ENCODE measurements at regions not wholly inside any gene's neighbourhood (a gene's known extent, or its start where the extent isn't known, plus 50 kb on each side); places are given as distances from the start of the nearest gene placed in this dataset.
"Not testable (repeated sequence)": the region's sequence is repeated elsewhere in the genome, so short reads cannot be mapped to it uniquely, and the experiment has no call there.

DNA sequence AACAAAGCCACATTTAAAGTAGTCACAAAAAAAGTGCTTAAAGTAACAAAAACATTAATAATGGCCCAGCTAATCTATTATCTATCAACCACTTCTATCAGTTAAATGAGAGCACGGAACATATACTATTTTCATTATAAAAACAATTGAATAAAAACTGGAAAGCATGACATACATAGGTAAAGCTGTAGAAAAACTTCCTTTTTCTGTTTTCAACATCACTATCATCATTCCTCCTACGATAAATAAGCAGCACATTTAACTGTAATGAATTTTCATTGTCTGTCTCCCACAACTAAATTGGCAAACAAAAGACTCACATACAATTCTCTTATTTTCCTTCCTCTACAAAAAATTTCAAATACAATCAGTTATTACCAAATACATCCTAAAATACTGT is 96.4 kb upstream of the DPH5 start:
- DNase-seq: no peak

GRCh38 chr1:101121504-101121903 is 95.9 kb upstream of the DPH5 start:
- no peak for DNase-seq

GRCh38 chr1:101120868-101121267 is 95.3 kb upstream of the DPH5 start:
- DNase-seq: no peak

DNA sequence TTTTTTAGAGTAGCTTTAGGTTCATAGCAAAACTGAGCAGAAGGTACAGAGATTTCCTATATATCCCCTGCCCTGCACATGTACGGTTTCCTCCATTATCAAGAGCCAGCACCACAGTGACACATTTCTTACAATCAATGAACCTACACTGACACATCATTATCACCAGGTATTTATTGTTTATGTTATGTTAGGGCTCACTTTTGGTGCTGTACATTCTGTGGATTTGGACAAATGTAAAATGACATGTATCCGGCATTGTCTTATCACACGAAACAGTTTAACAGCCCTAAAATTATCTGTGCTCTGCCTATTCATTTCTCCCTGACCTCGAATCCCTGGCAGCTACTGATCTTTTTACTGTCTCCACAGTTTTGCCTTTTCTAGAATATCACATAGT is 93.7 kb upstream of the DPH5 start:
- DNase-seq: no peak

GRCh38 chr1:101116006-101116405 is 90.4 kb upstream of the DPH5 start:
- no peak for DNase-seq

DNA sequence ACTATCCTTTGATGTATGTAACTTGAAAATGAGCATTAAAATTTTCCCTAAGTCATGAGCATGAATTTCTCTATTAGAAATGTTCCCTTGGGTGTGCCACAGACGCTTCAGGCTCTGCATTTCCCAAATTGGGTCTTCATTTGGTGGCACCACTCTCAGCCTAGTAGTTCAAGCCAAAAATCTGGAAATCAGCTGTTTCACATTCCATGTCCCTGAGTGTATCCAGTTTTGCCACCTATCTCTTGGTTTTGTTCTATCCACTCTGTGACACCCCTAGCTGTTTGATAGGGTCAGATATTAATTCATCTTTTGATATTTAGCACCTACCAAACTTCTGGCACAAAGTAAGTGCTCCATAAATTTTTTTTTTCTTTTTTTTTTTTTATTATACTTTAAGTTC is 89.5 kb upstream of the DPH5 start:
- DNase-seq: no peak

- DNase-seq: not testable (repeated sequence)
These were observed 88.5 kb upstream of the DPH5 start for GRCh38 chr1:101114128-101114527.

DNA sequence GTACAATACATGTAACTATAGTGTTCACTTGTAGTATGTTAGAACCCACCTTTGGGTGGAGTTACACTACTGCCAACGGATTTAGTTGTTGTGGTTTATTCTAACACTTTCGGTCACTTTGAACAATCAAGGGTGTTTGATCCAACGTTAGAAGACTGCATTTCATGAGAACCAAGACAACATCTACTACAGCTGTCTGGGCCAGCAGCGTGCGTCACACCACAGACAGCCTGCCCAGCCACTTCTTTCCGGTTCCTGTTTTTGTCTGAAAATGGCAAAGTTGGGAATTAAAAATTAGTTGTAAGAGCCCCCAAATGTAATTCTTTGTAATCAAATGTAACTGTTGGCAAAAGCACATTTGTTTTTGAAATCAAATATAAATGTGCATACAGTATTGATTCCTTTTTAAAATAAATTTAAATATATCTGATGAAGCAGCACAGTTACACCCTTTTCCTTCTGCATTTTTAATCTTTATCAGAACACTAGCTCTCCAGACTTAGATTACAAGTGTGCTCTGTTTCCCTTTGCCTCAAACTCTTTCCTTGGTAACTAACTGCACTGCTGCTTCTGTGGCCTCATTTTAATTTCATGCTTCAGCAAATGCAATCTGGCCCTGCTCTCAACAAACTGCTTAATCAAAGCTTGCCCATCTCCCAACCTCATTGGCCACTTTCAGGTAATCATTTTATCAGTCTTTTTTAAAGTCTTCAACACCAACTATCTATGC is 86.6 kb upstream of the DPH5 start:
- peak; percentile 60 for DNase-seq

- DNase-seq: no peak
These were observed 85.9 kb upstream of the DPH5 start for GRCh38 chr1:101111461-101111860.

DNA sequence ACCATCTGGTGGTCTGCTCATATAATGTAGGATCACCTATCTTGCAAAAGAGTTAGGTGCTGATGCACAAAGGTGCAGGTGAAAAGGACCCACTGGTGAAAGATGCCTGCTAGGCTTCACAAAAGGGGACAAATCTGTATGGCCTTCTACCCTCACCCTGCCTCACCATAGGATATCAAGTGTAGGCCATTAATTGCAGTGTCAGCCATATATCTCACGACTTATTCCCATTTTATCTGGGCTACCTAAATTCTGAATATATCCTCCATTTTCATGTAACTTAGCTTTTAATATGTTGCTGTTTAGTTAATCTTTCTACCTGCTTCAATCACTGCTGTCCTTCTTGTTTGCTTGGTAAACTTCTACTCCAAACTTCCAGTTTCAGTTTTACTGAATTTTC is 84.2 kb upstream of the DPH5 start:
- no peak for DNase-seq

DNA sequence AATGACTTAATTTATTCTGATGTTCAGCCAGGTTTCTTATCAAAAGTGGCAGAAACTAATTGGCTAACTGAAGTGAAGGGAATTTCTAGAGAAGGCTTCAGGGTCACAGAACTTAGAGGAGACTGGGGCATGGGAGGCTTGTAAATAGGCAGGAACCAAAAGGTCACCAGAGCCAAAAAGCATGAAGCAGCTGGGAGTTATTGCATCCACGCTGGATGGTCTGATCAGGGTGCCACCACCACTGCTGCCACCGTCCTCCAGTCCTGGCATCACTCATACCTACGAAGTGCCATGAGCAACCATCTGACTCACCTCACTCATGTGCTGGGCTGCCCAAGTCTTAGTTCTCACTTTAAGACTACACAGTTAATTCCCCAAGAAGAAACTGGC is 82.5 kb upstream of the DPH5 start:
- DNase-seq: no peak

GRCh38 chr1:101107496-101108110 is 82.0 kb upstream of the DPH5 start:
- DNase-seq: no peak

DNA sequence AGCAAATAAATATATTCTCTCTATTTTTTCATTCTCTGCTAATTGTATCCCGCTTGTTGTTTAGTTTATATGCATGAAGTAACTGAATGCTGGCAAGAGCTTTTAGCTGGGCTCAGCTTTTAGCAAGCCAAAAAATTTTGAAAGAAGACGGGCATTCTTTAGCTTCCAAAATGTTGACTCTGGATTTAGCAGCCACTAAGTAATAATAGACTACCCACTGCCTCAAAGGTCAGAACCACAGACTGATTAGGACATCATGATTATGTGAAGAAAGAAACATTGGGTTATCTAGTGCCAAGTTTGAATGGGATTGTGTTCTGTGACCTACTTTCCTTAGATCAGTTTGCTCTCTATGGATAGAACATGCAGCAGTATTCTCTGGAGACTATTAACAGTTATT is 80.3 kb upstream of the DPH5 start:
- no peak for DNase-seq

DNA sequence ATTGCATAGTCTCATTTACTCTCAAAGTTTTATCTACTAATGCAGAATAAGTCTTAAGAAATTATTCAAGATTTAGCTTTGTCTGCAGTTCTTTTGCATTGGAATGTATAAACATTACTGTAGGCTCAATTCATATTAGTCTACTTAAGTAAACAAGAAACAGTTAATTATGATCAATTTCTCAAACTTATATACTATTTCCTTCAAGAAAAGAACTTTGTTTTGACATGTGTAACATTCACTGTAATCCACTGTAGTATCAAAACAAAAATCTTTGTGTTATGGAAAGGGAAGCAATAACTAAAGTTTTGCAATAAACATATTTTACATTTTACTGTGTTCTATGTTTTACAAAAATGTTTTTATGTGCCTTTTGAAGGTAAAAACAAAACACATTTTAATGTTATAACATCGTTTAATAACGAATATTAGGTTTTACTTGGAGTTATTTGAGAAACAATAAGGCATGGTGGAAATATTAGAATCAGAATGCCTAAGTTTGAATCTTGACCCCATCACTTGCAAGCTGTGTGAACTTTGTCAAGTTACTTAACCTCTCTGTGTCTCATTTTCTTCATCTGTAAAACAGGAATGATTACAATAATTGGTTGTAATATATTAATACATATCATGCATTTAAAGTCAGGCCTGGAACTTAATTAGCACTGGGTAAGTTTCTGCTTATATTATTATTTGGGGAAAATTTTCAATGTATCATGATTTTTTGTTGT is 77.0 kb upstream of the DPH5 start:
- DNase-seq: no peak

GRCh38 chr1:101101360-101101759 is 75.8 kb upstream of the DPH5 start:
- no peak for DNase-seq

DNA sequence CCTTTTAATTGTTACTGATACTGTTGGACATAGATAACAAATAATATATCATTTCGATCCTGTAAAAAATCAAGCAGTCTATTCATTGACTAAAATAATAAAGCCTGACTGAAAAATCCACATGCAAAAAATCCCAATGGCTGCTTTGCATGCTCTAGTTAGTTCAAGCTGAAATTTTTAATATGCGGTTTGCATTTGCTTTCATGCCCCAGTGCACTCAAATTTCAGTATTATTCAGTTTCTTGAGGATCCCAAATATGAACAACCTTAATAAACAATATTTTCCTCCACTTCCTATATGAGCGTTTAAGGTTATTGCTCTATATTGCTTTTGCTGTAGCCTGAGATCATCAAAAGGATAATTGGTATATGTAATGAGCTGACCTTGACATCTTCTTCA is 75.1 kb upstream of the DPH5 start:
- DNase-seq: no peak

DNA sequence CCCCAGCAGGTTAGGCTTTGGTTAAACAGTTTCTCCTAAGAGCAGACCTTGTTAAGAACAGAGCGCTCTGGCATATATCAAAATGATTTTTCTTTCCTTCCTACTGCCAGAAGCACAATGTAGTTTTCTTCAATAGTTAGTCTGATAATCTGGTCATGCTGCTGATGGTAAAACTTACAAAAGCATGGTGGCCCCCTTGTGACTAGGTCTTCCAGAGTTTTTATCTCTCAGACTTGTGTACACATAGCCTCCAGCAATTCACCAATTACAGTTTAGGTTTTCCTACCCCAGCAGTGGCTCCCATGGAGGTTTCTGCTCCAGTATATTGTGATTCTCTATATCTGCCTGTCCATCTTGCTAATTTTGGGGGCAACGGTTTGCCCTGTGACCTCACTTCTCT is 73.3 kb upstream of the DPH5 start:
- DNase-seq: no peak

DNA sequence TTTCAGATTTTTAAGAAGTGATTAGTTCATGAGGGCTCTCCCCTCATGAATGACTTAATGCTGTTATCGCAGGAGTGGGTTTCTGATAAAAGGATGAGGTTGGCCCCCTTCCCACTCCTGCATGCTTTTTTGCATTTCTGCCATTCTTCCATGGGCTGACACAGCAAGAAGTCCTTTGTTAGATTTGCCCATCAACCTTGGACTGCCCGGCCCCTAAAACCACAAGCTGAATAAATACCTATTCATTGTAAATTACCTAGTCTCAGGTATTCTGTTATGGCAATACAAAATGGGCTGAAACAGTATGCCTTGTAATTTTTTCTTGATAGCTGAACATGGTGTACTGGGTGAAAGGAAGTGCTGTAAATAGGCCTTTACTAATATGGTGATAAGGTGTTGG is 72.7 kb upstream of the DPH5 start:
- no peak for DNase-seq

DNA sequence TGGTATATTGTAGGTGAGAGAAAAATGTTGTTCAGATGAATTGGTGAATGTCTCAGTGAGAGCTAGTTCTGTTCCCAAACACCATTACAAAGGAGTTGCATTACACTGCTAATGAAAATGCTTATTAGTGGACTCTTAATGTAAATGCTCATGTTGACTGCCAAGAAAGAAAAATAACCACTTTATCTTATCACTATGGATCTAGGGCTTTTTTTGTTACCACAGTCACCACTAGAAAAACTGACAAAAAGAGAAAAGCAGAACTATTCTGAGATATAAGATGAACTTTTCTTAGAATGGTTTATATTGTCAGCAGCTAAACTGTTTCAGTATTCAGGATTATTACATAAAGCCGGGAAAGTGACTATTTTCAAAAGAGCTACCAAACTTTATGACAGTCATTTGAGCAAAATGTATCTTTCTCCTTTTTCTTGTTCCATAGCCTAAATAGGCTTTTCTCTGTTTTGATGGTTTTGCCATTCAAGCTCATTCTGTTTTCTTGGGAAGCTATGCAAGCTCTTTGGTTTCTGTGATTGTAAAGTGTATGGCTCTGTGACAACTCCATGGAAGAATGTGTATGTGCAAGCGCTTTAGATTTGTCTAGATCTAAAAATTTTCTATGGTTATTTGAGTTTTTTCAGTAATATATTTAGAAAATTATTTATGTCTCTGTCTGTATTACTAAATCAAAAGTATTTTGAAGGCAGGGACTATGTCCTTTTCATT is 64.2 kb upstream of the DPH5 start:
- DNase-seq: peak; percentile 27

DNA sequence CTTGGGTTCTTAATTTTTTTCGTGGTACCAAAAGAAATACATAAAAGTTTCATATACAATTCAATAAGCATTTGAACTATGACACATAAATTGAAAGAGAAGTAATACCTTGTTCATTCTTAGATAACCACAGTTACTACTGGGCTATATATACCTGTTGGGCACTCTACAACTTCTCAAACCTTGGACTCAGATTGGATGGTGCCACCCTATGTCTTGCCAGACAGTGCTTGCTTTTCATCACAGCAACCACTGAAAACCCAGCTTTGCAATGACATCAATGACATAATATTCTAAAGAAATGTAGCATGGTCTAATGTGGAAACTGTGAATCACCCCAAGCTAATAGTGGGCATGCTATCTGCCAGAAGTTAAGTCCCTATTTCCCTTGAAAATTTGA is 62.8 kb upstream of the DPH5 start:
- no peak for DNase-seq

DNA sequence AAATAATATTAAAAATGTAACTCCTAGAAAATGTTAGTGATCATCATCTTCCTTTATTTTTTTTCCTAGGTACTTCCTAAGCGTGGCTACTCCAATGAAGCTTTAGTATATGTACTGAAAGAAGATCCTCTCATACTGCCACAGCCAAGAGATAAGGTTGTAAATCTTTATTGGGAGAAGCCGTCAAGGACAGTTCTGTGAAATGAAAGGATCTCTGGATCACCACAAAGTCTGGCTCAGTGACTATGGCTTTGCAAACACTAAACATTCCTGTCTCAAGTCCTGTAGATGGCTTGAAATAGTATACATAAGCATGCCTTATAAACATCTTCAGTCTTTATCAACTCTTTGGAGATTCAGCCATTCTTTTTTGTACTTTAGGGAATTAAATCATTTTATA is 61.2 kb upstream of the DPH5 start:
- DNase-seq: no peak

DNA sequence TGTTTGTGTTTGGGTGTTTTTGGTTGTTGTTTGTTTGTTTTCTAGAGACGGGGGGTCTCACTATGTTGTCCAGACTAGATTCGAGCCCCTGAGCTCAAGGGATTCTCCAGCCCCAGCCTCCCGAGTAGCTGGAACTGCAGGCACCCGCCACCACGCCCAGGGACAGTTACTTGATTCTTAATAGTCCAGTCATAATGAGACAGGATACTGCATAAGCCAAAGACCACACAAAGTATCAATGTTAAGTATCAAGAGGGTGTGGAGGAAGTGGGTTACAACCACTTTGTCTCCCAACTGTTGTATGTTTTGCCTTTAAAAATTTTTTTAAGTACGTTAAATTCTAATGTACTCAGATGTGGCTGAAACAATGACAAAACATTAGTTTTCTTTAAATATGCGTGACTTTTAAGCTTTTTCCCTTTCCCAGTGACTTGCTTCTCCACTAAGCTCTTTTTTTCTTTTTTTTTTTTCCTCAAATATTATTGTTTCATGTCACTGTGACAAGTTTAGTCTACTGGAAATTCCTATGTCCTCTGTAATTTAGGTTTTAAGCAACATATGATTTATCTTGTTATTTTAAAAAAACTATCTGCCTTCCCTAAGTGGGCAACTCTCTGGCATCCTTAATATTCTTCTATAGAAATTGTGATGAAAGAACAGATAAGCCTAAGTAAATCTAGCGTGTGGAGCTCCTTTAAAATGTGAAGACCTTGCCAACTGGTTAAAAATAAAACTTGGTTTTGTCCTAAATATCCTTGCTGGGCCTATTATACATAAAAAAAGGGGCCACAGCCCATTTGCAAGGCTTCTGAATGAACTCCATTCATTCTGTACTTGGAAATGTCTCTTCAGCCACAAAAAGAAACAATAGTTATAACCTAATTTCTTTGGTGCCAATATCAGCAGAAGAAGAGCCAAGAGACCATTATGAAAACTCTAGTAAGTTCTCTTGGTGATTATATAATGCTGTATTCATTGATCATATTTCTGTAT is 56.2 kb upstream of the DPH5 start:
- DNase-seq: no peak
